ENCODE measurements at regions not wholly inside any gene's neighbourhood (a gene's known extent, or its start where the extent isn't known, plus 50 kb on each side); places are given as distances from the start of the nearest gene placed in this dataset.

DNA sequence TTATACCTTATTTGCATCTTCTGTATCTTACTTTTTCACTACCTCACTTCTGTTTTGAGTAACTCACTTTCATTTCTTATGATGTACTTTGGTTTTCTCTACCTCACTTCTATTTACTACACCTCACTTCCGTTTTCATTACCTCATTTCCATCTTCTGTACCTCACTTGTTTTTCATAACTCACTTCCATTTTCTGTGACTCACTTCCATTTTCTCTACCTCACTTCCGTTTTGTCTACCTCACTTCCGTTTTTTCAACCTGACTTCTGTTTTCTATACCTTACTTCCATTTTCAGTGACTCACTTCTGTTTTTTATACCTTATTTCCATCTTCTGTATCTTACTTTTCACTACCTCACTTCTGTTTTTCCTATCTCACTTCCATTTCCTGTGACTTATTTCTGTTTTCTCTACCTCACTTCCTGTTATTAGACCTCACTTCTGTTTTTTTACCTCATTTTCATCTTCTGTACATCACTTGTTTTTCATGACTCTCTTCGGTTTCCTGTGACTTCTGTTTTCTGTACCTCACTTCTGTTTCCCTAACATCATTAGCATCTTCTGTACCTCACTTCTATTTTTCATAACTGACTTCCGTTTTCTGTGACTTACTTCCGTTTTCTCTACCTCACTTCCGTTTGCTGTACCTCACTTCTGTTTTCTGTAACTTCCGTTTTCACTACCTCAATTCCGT is 493.1 kb upstream of the AKR1E2 start:
- Histone ChIP-seq H3K4me3 (no peak overlapping the region), H3K27ac (no peak overlapping the region), H3K27me3 (no peaks in the 10 kb centered on the region), H3K36me3 (no peaks in the 10 kb centered on the region), H3K4me1 (peaks cover 0 to 6% of the 10 kb centered on the region in 2 donors), H3K9me3 (no peaks in the 10 kb centered on the region)
- TF ChIP-seq, protein P1, sequence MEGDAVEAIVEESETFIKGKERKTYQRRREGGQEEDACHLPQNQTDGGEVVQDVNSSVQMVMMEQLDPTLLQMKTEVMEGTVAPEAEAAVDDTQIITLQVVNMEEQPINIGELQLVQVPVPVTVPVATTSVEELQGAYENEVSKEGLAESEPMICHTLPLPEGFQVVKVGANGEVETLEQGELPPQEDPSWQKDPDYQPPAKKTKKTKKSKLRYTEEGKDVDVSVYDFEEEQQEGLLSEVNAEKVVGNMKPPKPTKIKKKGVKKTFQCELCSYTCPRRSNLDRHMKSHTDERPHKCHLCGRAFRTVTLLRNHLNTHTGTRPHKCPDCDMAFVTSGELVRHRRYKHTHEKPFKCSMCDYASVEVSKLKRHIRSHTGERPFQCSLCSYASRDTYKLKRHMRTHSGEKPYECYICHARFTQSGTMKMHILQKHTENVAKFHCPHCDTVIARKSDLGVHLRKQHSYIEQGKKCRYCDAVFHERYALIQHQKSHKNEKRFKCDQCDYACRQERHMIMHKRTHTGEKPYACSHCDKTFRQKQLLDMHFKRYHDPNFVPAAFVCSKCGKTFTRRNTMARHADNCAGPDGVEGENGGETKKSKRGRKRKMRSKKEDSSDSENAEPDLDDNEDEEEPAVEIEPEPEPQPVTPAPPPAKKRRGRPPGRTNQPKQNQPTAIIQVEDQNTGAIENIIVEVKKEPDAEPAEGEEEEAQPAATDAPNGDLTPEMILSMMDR (IDR thresholded peaks at IDR 0.05 in 4 of 5, conservative IDR thresholded peaks at IDR 0.05 in 1 of 5) = no peak
- no peak for TF ChIP-seq POLR2A (IDR thresholded peaks at IDR 0.05)
- DNase-seq (no peak), ATAC-seq (no peak)
- intact Hi-C loops (cut with DNase I; ENCODE audit: low total_unique reads) = no loop called here
- in situ Hi-C loops (cut with MboI; ENCODE audit: low sequenced_read_pairs in 4 of 4) = loop anchor here in 1 of 4 donors (25.0 kb wide), 1 partner anchor 429 kb away; no protein-coding TSS in a partner anchor

- H3K36me3 ChIP-seq = no peaks in the 10 kb centered on the region
- H3K9me3 ChIP-seq = no peaks in the 10 kb centered on the region
- no peaks in the 10 kb centered on the region for H3K4me1 ChIP-seq
- DNase-seq (no peak), ATAC-seq (no peak)
- H3K27ac ChIP-seq = peak overlapping the region in 2 of 4 donors; percentile 3 to 4
- in situ Hi-C loops (cut with MboI; ENCODE audit: low sequenced_read_pairs in 4 of 4) (loop anchor here in 1 of 4 donors (25.0 kb wide), 1 partner anchor 431 kb away; no protein-coding TSS in a partner anchor), intact Hi-C loops (cut with DNase I; ENCODE audit: low total_unique reads) (no loop called here)
- TF ChIP-seq, protein P1 (IDR thresholded peaks at IDR 0.05 in 4 of 5, conservative IDR thresholded peaks at IDR 0.05 in 1 of 5) = no peak
- no peak for TF ChIP-seq POLR2A (IDR thresholded peaks at IDR 0.05)
- no peak overlapping the region for H3K4me3 ChIP-seq
- no peaks in the 10 kb centered on the region for H3K27me3 ChIP-seq
Observed at GRCh38 chr10:4331150-4331549, 494.9 kb upstream of the AKR1E2 start.

DNA sequence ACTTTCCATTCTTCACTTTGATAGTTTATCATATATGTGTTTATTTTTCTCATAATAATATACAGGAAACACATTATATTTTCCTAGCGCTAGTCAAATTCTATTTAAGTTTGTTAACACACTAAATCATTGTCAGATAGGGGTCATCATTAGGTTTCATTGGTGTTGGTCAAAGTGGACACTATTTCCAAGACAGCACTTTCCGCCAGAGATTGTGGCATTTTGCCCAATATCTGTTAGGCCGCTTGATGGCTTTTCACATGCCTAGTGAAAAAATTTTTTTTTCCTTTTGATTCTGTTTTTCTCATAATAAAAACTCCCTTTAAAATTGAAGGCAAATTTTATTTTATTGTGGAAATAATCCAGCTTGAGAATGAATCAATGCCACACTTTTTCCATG is 495.4 kb upstream of the AKR1E2 start:
- intact Hi-C loops (cut with DNase I; ENCODE audit: low total_unique reads) = no loop called here
- DNase-seq = no peak
- no peak for TF ChIP-seq POLR2A (IDR thresholded peaks at IDR 0.05)
- TF ChIP-seq, protein P1 (IDR thresholded peaks at IDR 0.05 in 4 of 5, conservative IDR thresholded peaks at IDR 0.05 in 1 of 5) = no peak
- H3K4me1 ChIP-seq = no peaks in the 10 kb centered on the region
- H3K36me3 ChIP-seq = no peaks in the 10 kb centered on the region
- no peaks in the 10 kb centered on the region for H3K27me3 ChIP-seq
- in situ Hi-C loops (cut with MboI; ENCODE audit: low sequenced_read_pairs in 4 of 4) = loop anchor here in 1 of 4 donors (25.0 kb wide), 1 partner anchor 432 kb away; no protein-coding TSS in a partner anchor
- H3K4me3 ChIP-seq = no peak overlapping the region
- ATAC-seq = no peak
- no peaks in the 10 kb centered on the region for H3K9me3 ChIP-seq
- H3K27ac ChIP-seq = peak overlapping the region in 2 of 4 donors; percentile 3 to 4

GRCh38 chr10:4329225-4329624 is 496.8 kb upstream of the AKR1E2 start:
- Histone ChIP-seq H3K27ac (peak overlapping the region in 1 of 4 donors; percentile 14), H3K9me3 (no peaks in the 10 kb centered on the region), H3K4me3 (no peak overlapping the region), H3K36me3 (no peaks in the 10 kb centered on the region), H3K4me1 (no peaks in the 10 kb centered on the region), H3K27me3 (no peaks in the 10 kb centered on the region)
- intact Hi-C loops (cut with DNase I; ENCODE audit: low total_unique reads) = no loop called here
- ATAC-seq = no peak
- in situ Hi-C loops (cut with MboI; ENCODE audit: low sequenced_read_pairs in 4 of 4) = loop anchor here in 1 of 4 donors (25.0 kb wide), 1 partner anchor 433 kb away; no protein-coding TSS in a partner anchor
- TF ChIP-seq, protein P1 (IDR thresholded peaks at IDR 0.05 in 4 of 5, conservative IDR thresholded peaks at IDR 0.05 in 1 of 5) = no peak
- TF ChIP-seq POLR2A (IDR thresholded peaks at IDR 0.05) = no peak
- no peak for DNase-seq
